ENCODE measurements at regions not wholly inside any gene's neighbourhood (a gene's known extent, or its start where the extent isn't known, plus 50 kb on each side); places are given as distances from the start of the nearest gene placed in this dataset.
A peak's percentile ranks its signal among the peaks of the same experiment; 100 is the strongest.

DNA sequence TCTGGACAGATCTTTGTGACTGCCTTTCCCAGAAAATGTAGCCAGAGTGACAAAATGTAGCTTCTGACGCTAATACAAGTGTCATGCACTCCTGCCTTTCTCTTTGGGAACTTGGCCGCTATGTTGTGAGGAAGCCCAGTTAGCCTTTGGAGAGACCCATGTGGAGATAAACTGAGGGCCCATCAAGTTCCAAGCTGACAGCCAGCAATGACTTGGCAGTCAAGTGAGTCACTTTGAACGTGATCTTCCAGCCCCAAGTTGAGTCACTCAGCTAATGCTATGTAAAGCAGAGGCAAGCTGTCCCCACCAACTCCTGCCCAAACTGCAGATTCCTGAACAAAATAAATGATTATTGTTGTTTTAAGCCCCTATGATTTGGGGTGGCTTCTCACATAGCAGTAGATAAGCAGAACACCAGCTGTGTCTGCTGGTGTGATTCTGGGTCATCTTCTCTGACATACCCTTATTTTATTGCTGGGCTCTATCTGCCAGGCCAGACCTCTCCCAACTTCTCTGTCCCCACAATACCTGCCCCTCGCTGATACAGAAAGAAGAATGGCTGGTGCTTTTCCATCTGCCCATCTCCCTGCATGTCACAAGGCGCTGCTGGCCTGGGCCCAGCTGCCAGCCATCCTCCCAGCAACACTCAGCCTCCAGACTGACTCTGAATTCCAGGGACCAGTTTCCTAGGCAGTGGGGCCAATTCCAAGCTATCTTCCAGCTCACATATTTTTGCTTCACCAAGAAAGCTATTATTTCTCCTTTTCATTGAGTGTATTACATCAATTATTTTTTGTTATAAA is 274.8 kb downstream of the LRFN2 start:
- DNase-seq (ENCODE audit: low read depth in 3 of 3): no peak

DNA sequence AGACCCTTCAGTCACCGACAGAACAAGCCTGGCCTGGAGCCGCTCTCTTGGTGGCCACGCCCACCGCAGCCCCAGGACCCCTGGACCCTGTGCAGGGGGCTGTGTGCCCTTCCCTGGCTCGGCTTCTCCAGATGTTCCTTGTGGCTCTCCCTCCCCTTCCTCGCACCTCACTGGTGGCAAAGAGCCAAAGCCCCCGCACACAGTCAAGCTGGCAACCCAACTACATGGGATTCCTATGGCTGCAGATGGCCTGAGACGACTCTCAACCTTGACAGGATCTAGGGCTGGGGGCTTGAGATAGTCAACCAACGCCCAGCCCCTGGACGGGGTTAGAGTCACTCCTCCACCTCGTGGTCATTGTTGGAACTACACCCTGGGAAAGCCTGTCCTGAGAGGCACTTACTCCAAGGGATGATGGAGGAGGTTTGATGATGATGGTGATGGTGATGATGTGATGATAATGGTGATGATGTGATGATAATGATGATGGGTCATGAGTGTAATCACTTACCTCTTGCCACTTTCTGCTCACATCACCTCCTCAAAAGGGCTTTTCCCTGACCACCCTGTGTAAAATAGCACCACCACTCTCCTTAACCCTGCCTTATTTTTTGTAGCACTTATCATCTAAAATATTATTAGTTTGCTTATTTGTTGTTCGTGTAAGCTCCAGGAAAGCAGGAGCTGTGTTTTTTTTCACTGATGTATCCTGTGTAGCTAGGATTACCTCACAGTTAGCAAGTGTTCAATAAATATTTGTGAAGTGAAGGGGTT is 278.4 kb downstream of the LRFN2 start:
- peak; percentile 28 to 60 (median 38) for DNase-seq (ENCODE audit: low read depth in 3 of 3)

GRCh38 chr6:40307712-40308111 is 279.5 kb downstream of the LRFN2 start:
- no peak for DNase-seq (ENCODE audit: low read depth in 3 of 3)

- DNase-seq (ENCODE audit: low read depth in 3 of 3): no peak
Measured at GRCh38 chr6:40302856-40303454, 284.2 kb downstream of the LRFN2 start.

DNA sequence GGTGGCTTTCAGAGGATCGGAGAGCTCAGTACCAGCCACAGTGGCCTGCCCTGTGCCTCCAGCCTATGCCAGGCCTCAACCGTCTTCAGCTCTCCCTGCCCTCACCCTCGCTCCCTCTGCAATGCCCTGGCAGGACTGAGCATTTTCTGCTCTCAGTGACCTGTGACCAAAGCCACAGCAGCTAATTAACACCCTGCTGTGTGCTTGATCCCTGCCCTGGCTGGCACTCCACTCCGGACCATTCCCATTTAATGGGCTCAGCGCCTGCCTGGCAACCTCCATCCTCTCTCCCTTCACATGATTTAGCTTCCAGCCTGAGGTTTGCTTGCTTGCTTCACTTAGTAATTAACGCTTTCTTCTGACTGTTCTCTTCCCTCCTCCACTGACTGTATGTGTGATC is 287.5 kb downstream of the LRFN2 start:
- DNase-seq (ENCODE audit: low read depth in 3 of 3): no peak

GRCh38 chr6:40298207-40298606 is 289.0 kb downstream of the LRFN2 start:
- no peak for DNase-seq (ENCODE audit: low read depth in 3 of 3)

GRCh38 chr6:40295251-40295950 is 291.8 kb downstream of the LRFN2 start:
- DNase-seq (ENCODE audit: low read depth in 3 of 3): no peak

- no peak for DNase-seq (ENCODE audit: low read depth in 3 of 3)
Measured at GRCh38 chr6:40293460-40294185, 293.5 kb downstream of the LRFN2 start.

GRCh38 chr6:40293060-40293459 is 294.1 kb downstream of the LRFN2 start:
- DNase-seq (ENCODE audit: low read depth in 3 of 3): no peak

GRCh38 chr6:40290816-40291215 is 296.3 kb downstream of the LRFN2 start:
- DNase-seq (ENCODE audit: low read depth in 3 of 3): no peak

- DNase-seq (ENCODE audit: low read depth in 3 of 3): no peak
Measured at GRCh38 chr6:40288919-40289318, 298.2 kb downstream of the LRFN2 start.

- DNase-seq (ENCODE audit: low read depth in 3 of 3): no peak
Measured at GRCh38 chr6:40287296-40287850, 299.8 kb downstream of the LRFN2 start.

DNA sequence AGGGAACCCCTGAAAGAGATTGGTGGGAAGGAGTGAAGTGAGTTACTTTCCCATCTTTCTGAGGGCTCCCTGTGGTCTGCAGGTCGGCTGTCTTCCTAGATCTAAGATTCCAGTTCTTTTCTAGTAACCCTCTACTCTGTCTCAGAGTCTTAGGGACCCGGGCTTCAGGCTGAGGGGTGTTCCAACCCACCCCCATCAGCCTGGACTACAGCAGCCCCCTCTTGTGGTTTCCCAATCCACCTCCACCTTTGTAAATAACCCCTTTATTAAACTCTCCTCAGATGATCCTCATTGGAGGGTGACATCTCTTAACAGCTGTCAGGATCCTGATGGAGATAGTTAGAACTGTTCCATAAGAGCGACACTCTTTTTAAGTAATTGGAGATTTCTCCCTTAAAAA is 300.4 kb downstream of the LRFN2 start:
- no peak for DNase-seq (ENCODE audit: low read depth in 3 of 3)

- no peak for DNase-seq (ENCODE audit: low read depth in 3 of 3)
Measured at GRCh38 chr6:40285996-40286395, 301.2 kb downstream of the LRFN2 start.

DNA sequence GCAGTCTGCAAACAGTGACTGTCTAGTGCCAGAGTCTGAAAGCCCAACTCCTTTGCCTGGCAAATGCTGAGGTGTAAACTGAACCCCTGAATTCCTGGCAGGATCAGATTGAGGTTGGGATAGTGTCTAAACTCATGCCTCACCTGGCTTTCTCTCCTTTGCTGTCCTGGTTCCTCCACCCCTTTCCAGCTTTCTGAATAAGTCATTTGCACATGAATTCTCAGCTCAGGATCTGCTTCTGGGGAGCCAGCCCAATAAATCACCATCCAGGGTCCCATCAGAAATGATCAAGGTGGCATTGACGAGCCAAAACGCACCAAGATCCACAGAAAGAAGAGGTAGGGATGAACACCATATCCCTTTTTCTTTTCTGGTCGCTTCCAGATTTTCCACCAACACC is 301.6 kb downstream of the LRFN2 start:
- DNase-seq (ENCODE audit: low read depth in 3 of 3): no peak

- no peak for DNase-seq (ENCODE audit: low read depth in 3 of 3)
Measured at GRCh38 chr6:40282986-40283385, 304.2 kb downstream of the LRFN2 start.

GRCh38 chr6:40281402-40281801 is 305.8 kb downstream of the LRFN2 start:
- no peak for DNase-seq (ENCODE audit: low read depth in 3 of 3)

- DNase-seq (ENCODE audit: low read depth in 3 of 3): no peak
Measured at GRCh38 chr6:40280231-40280630, 306.9 kb downstream of the LRFN2 start.

DNA sequence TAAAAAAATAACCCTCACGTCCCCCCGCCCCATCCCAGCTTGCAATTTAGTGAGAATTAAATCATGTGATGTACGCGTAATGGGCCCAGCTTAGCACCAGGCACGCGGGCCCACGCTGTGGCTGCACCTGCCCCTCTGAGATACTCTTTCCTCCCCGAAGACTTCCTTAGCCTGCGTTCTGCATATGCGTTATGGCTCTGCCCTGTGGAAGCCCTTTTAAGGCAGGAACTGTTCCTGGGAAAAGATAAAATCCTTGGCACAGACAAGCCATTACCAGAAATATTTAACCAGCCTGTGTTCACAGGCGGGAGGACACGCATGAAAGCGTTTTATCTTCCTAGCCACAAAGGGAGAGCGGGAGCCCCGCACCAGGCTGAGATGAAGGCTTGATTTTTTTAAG is 311.0 kb downstream of the LRFN2 start:
- no peak for DNase-seq (ENCODE audit: low read depth in 3 of 3)

GRCh38 chr6:40274058-40274457 is 313.1 kb downstream of the LRFN2 start:
- DNase-seq (ENCODE audit: low read depth in 3 of 3): no peak

- no peak for DNase-seq (ENCODE audit: low read depth in 3 of 3)
Measured at GRCh38 chr6:40268614-40269013, 318.6 kb downstream of the LRFN2 start.

Data from stimulated activated CD4-positive, alpha-beta T cell treated with anti-CD3 and anti-CD28 coated beads, TNF-alpha, amount 100 ng/mL, for 48 hours (primary cell).